Spleen (tissue), 11 donors: ENCODE measurements at regions not wholly inside any gene's neighbourhood (a gene's known extent, or its start where the extent isn't known, plus 50 kb on each side); places are given as distances from the start of the nearest gene placed in this dataset.

Experiments used
- DNase-seq: peaks from one replicate; pipeline ENCODE4 v3.0.0-alpha.2; 2020
- H3K27ac ChIP-seq, 8 donors: fragments of 200-600 bp; sonication (generic) in 7 of 8; 1 replicate in 4 of 8; 2 replicates in 4 of 8; pipeline versions ENCODE4 v1.5.0 to v1.8.0; 2016 to 2021; ENCODE audit warnings: inconsistent platforms in 4 of 8, mild to moderate bottlenecking in 4 of 8, moderate library complexity in 1 of 8
- H3K27me3 ChIP-seq, 7 donors: fragments of 200-600 bp; sonication (generic) in 6 of 7; replicated peaks in 1 of 7; 1 replicate in 4 of 7; 2 replicates in 3 of 7; pipeline versions ENCODE4 v1.5.0 to v1.8.0; 2016 to 2021; ENCODE audit warnings: inconsistent platforms in 3 of 7, mild to moderate bottlenecking in 1 of 7
- H3K36me3 ChIP-seq, 6 donors: fragments of 200-600 bp; sonication (generic) in 5 of 6; 1 replicate in 4 of 6; 2 replicates in 2 of 6; pipeline versions ENCODE4 v1.5.0 to v1.8.0; 2016 to 2021; ENCODE audit warnings: inconsistent platforms in 2 of 6
- H3K4me1 ChIP-seq, 6 donors: fragments of 200-600 bp; sonication (generic) in 5 of 6; 1 replicate in 3 of 6; 2 replicates in 3 of 6; pipeline versions ENCODE4 v1.5.0 to v1.8.0; 2016 to 2021; ENCODE audit warnings: inconsistent platforms in 3 of 6
- H3K4me3 ChIP-seq, 8 donors: fragments of 200-600 bp; sonication (generic) in 7 of 8; 1 replicate in 4 of 8; 2 replicates in 4 of 8; pipeline versions ENCODE4 v1.5.0 to v1.8.0; 2016 to 2021; ENCODE audit warnings: inconsistent platforms in 4 of 8, mild to moderate bottlenecking in 4 of 8, moderate library complexity in 2 of 8
- H3K9me3 ChIP-seq, 8 donors: fragments of 200-600 bp; sonication (generic) in 7 of 8; 1 replicate in 4 of 8; 2 replicates in 4 of 8; pipeline versions ENCODE4 v1.5.0 to v1.8.0; 2016 to 2021; ENCODE audit warnings: inconsistent platforms in 4 of 8
- POLR2A ChIP-seq, 3 donors: fragments of 450-650 bp; IDR thresholded peaks; one replicate each; pipeline ENCODE4 v1.5.1; 2017; ENCODE audit warnings: antibody characterized with exemption in 3 of 3, mild to moderate bottlenecking in 1 of 3
- POLR2AphosphoS5 ChIP-seq, 3 donors: sonication (generic); formaldehyde crosslinking; IDR thresholded peaks; one replicate each; pipeline ENCODE4 v1.5.1; 2017; ENCODE audit warnings: antibody characterized with exemption in 3 of 3
- whole genome bisulfite sequencing, 5 donors: extraction: QIAGEN DNeasy Blood & Tissue Kit in 3 of 5; methylation state at CpG; one replicate each; pipeline versions ENCODE4 v1.1.5 to v1.1.7; 2013 to 2018; 5-methylcytosine and 5-hydroxymethylcytosine counted together
- intact Hi-C: fragments of 100-400 bp; cut with DNase I; formaldehyde crosslinking; loops from one replicate; pipeline ENCODE4 v1.15.0; 2023; ENCODE audit warnings: low total_unique reads
- TF ChIP-seq, protein P1 (sequence below), 11 experiments: fragments of 200-600 bp in 7 of 11; fragments of 450-650 bp in 4 of 11; sonication (generic) in 4 of 11; IDR thresholded peaks in 8 of 11; conservative IDR thresholded peaks in 3 of 11; 1 replicate in 7 of 11; 2 replicates in 4 of 11; pipeline versions ENCODE4 v1.4.0 to v1.8.0; 2016 to 2021; ENCODE audit warnings: antibody characterized with exemption in 11 of 11, inconsistent platforms in 4 of 11, mild to moderate bottlenecking in 1 of 11
- donor health status: healthy with polysubstance abuse.
- donor health status: DM: no; HTN: no; CAD: no; lungs with moderate emphysema.
- donor health status: DM: no; HTN: no; CAD: no.
- donor health status: Bipolar disorder and iron deficiency.
- donor health status: healthy.
- donor health status: DM: no; HTN: no; CAD: no.
- donor health status: DM: yes; HTN: yes; CAD: no.

DNA sequence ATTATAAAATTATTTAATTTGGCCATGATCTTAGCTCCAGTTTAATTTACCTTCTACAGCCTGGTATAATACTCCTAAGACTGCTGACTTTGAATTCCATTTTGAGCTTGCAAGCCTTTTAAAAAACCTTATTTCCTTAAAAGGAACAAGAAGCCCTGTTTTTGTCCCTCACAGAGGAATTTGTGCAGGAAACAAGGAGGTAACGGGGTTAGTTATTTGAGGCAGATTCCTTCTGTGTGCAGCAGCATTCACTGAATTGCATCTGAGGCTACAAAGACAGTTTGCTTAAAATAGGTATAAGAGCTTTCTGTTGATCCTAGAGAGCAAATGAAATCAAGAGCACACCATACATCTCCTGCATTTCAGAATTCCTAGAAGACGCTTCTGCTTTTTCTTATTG lies 403.3 kb upstream of the PRICKLE1 start:
- no peaks in the 10 kb centered on the region for H3K27me3 ChIP-seq
- H3K27ac ChIP-seq = no peak overlapping the region
- DNase-seq = no peak
- no peaks in the 10 kb centered on the region for H3K9me3 ChIP-seq
- 69 to 93% (median 90%) methylated on average over 2 of the region's 2 CpGs for WGBS, 5 donors
- no peaks in the 10 kb centered on the region for H3K36me3 ChIP-seq
- no peaks in the 10 kb centered on the region for H3K4me1 ChIP-seq
- TF ChIP-seq, protein P1, sequence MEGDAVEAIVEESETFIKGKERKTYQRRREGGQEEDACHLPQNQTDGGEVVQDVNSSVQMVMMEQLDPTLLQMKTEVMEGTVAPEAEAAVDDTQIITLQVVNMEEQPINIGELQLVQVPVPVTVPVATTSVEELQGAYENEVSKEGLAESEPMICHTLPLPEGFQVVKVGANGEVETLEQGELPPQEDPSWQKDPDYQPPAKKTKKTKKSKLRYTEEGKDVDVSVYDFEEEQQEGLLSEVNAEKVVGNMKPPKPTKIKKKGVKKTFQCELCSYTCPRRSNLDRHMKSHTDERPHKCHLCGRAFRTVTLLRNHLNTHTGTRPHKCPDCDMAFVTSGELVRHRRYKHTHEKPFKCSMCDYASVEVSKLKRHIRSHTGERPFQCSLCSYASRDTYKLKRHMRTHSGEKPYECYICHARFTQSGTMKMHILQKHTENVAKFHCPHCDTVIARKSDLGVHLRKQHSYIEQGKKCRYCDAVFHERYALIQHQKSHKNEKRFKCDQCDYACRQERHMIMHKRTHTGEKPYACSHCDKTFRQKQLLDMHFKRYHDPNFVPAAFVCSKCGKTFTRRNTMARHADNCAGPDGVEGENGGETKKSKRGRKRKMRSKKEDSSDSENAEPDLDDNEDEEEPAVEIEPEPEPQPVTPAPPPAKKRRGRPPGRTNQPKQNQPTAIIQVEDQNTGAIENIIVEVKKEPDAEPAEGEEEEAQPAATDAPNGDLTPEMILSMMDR (IDR thresholded peaks at IDR 0.05 in 8 of 11, conservative IDR thresholded peaks at IDR 0.05 in 3 of 11) = no peak
- TF ChIP-seq POLR2AphosphoS5 (IDR thresholded peaks at IDR 0.05) (no peak), POLR2A (IDR thresholded peaks at IDR 0.05) (no peak)
- intact Hi-C loops = no loop called here
- no peak overlapping the region for H3K4me3 ChIP-seq

GRCh38 chr12:42990387-42990786 lies 400.8 kb upstream of the PRICKLE1 start:
- no peak for DNase-seq
- H3K36me3 ChIP-seq = no peaks in the 10 kb centered on the region
- intact Hi-C loops = no loop called here
- TF ChIP-seq, protein P1 (IDR thresholded peaks at IDR 0.05 in 8 of 11, conservative IDR thresholded peaks at IDR 0.05 in 3 of 11) = no peak
- TF ChIP-seq POLR2A (IDR thresholded peaks at IDR 0.05) (no peak), POLR2AphosphoS5 (IDR thresholded peaks at IDR 0.05) (no peak)
- H3K9me3 ChIP-seq = no peaks in the 10 kb centered on the region
- no peaks in the 10 kb centered on the region for H3K4me1 ChIP-seq
- H3K27ac ChIP-seq = no peak overlapping the region
- H3K27me3 ChIP-seq = no peaks in the 10 kb centered on the region
- no peak overlapping the region for H3K4me3 ChIP-seq

DNA sequence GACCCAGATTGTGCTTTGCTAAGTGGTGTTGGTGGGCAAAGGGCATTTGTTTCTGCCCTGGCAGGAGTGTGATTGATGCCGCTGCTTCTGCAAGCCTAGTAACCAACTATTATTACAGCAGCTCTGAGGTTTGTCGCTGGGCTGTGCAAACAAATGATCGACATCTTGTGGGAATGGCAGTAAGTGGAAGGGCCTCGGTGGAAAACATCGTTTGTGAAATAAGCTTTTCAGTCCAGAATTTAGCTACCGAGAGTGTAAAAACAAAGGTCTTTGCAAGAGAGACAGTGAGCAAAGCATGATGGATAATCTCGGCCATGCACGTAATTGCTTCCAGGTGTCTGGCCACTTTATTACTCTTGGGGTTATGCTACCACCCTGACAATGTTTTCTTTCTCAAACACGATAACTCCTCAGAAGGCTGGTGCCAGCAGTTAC lies 397.7 kb upstream of the PRICKLE1 start:
- no peaks in the 10 kb centered on the region for H3K4me1 ChIP-seq
- no peaks in the 10 kb centered on the region for H3K36me3 ChIP-seq
- H3K27me3 ChIP-seq = no peaks in the 10 kb centered on the region
- no peak overlapping the region for H3K27ac ChIP-seq
- H3K4me3 ChIP-seq = no peak overlapping the region
- WGBS, 5 donors = 82 to 89% (median 88%) methylated on average over 9 of the region's 9 CpGs
- intact Hi-C loops = no loop called here
- TF ChIP-seq POLR2A (IDR thresholded peaks at IDR 0.05) = no peak
- no peak for TF ChIP-seq POLR2AphosphoS5 (IDR thresholded peaks at IDR 0.05)
- TF ChIP-seq, protein P1 (IDR thresholded peaks at IDR 0.05 in 8 of 11, conservative IDR thresholded peaks at IDR 0.05 in 3 of 11) = no peak
- DNase-seq = no peak
- no peaks in the 10 kb centered on the region for H3K9me3 ChIP-seq

- intact Hi-C loops = no loop called here
- WGBS, 5 donors = 31 to 63% (median 39%) methylated on average over 1 of the region's 1 CpG
- DNase-seq = no peak
Measured at GRCh38 chr12:42985506-42985905, 396.0 kb upstream of the PRICKLE1 start.

More at GRCh38 chr12:42985506-42985905, 396.0 kb upstream of the PRICKLE1 start:
- TF ChIP-seq POLR2A (IDR thresholded peaks at IDR 0.05) (no peak), POLR2AphosphoS5 (IDR thresholded peaks at IDR 0.05) (no peak)
- TF ChIP-seq, protein P1 (IDR thresholded peaks at IDR 0.05 in 8 of 11, conservative IDR thresholded peaks at IDR 0.05 in 3 of 11) = no peak
- H3K27me3 ChIP-seq = no peaks in the 10 kb centered on the region
- no peak overlapping the region for H3K4me3 ChIP-seq
- no peaks in the 10 kb centered on the region for H3K9me3 ChIP-seq
- no peaks in the 10 kb centered on the region for H3K4me1 ChIP-seq
- H3K27ac ChIP-seq = no peak overlapping the region
- no peaks in the 10 kb centered on the region for H3K36me3 ChIP-seq
